Frontal cortex (tissue), 3 donors: ENCODE measurements at regions not wholly inside any gene's neighbourhood (a gene's known extent, or its start where the extent isn't known, plus 50 kb on each side); places are given as distances from the start of the nearest gene placed in this dataset.

Experiments used
- DNase-seq, 2 donors: peaks; one replicate each; pipeline ENCODE4 v3.0.0; 2012; ENCODE audit warnings: low spot score in 2 of 2
- FAIRE-seq: peaks from 2 replicates; lab custom pipeline; 2012; peaks lifted over from hg19 to GRCh38; lab: Jason Lieb, UNC
- donor health status: control.
- donor health status: control.
- donor health status: control.

- DNase-seq (no peak), FAIRE-seq (no peak)
Measured at GRCh38 chr19:30704771-30705330, 332.7 kb downstream of the ZNF536 start.

- DNase-seq (no peak), FAIRE-seq (no peak)
Measured at GRCh38 chr19:30703645-30704044, 331.5 kb downstream of the ZNF536 start.

- DNase-seq (no peak), FAIRE-seq (no peak)
Measured at GRCh38 chr19:30701178-30701577, 329.0 kb downstream of the ZNF536 start.

- DNase-seq (no peak), FAIRE-seq (no peak)
Measured at GRCh38 chr19:30699871-30700280, 327.7 kb downstream of the ZNF536 start.

GRCh38 chr19:30696514-30696913, 324.3 kb downstream of the ZNF536 start:
- no peak for FAIRE-seq

GRCh38 chr19:30695171-30695875, 323.1 kb downstream of the ZNF536 start:
- FAIRE-seq = no peak
- DNase-seq = no peak

More at GRCh38 chr19:30696514-30696913, 324.3 kb downstream of the ZNF536 start:
- no peak for DNase-seq

- FAIRE-seq = no peak
- no peak for DNase-seq
Measured at GRCh38 chr19:30694156-30694755, 322.1 kb downstream of the ZNF536 start.

- no peak for DNase-seq
Measured at GRCh38 chr19:30692879-30693503, 320.8 kb downstream of the ZNF536 start.

GRCh38 chr19:30692181-30692811, 320.1 kb downstream of the ZNF536 start:
- no peak for DNase-seq
- FAIRE-seq = no peak

More at GRCh38 chr19:30692879-30693503, 320.8 kb downstream of the ZNF536 start:
- FAIRE-seq = no peak

GRCh38 chr19:30691819-30692166, 319.6 kb downstream of the ZNF536 start:
- FAIRE-seq = no peak
- DNase-seq = no peak

- no peak for DNase-seq
Measured at GRCh38 chr19:30690935-30691818, 319.0 kb downstream of the ZNF536 start.

GRCh38 chr19:30690525-30690924, 318.3 kb downstream of the ZNF536 start:
- FAIRE-seq (no peak), DNase-seq (no peak)

More at GRCh38 chr19:30690935-30691818, 319.0 kb downstream of the ZNF536 start:
- no peak for FAIRE-seq

- no peak for DNase-seq
- FAIRE-seq = no peak
Measured at GRCh38 chr19:30689474-30689873, 317.3 kb downstream of the ZNF536 start.

- no peak for DNase-seq
- no peak for FAIRE-seq
Measured at GRCh38 chr19:30688696-30689095, 316.5 kb downstream of the ZNF536 start.

- DNase-seq = no peak
Measured at GRCh38 chr19:30686826-30687566, 314.8 kb downstream of the ZNF536 start.

GRCh38 chr19:30686176-30686820, 314.1 kb downstream of the ZNF536 start:
- FAIRE-seq = no peak
- no peak for DNase-seq

More at GRCh38 chr19:30686826-30687566, 314.8 kb downstream of the ZNF536 start:
- FAIRE-seq = no peak

GRCh38 chr19:30685426-30686000, 313.3 kb downstream of the ZNF536 start:
- DNase-seq = no peak
- no peak for FAIRE-seq

- no peak for FAIRE-seq
- no peak for DNase-seq
Measured at GRCh38 chr19:30684613-30685012, 312.4 kb downstream of the ZNF536 start.
